HG03520 (cell line): ENCODE measurements at regions not wholly inside any gene's neighbourhood (a gene's known extent, or its start where the extent isn't known, plus 50 kb on each side); places are given as distances from the start of the nearest gene placed in this dataset.
"Not testable (repeated sequence)": the region's sequence is repeated elsewhere in the genome, so short reads cannot be mapped to it uniquely, and the experiment has no call there.

Source experiments
- ATAC-seq: cut with Tn5 transposase; IDR thresholded peaks from one replicate; pipeline ENCODE4 v1.9.1; 2021; ENCODE audit warnings: mild to moderate bottlenecking, moderate library complexity; ENCODE audit not compliant: unreplicated experiment

GRCh38 chrX:122625239-122625638 is 558.8 kb upstream of the GRIA3 start:
- no peak for ATAC-seq

DNA sequence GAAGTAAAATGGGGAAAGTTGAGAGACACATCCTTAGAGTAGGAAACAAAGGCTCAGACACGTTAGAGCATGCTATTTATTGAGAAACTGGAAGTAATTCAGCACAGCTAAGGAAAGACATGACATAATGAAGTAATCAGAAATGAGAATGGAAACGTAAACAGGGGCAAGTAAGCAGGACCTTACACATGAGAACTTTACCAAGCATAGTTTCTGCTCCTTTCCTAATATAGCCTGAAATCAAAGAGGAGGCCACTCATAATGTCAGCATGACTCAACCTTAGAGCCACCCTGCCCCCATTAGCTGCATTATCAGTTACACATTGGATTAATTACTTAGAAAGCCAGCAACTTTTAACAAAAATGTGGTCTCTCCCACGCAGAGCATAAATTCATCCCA is 558.3 kb upstream of the GRIA3 start:
- no peak for ATAC-seq

- ATAC-seq: no peak
These were observed 557.2 kb upstream of the GRIA3 start for GRCh38 chrX:122626871-122627270.

DNA sequence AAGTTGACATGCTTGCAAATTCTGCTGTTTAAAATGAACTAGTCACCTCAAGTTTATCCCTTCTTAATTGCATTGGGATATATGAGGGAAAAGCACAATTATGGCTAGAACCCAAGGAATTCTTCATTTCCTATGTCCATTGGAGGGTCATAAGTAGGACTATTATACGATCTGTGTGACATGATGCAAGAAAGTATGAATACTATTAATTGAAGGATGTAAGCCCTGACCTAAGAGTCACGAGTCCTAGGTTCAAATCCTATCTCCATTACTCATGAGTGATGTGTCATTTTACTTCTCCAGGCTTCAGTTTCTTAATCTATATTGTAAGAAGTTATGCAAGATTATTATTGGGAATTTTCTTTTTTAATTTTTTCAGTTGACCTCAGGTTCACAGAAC is 542.9 kb upstream of the GRIA3 start:
- no peak for ATAC-seq

GRCh38 chrX:122641826-122642225 is 542.3 kb upstream of the GRIA3 start:
- no peak for ATAC-seq

- ATAC-seq: not testable (repeated sequence)
These were observed 528.8 kb upstream of the GRIA3 start for GRCh38 chrX:122655256-122655655.

GRCh38 chrX:122666601-122667000 is 517.5 kb upstream of the GRIA3 start:
- ATAC-seq: no peak

GRCh38 chrX:122667667-122668066 is 516.4 kb upstream of the GRIA3 start:
- ATAC-seq: no peak

GRCh38 chrX:122703762-122704161 is 480.3 kb upstream of the GRIA3 start:
- ATAC-seq: no peak

- no peak for ATAC-seq
These were observed 444.3 kb upstream of the GRIA3 start for GRCh38 chrX:122739770-122740169.

- ATAC-seq: no peak
These were observed 413.5 kb upstream of the GRIA3 start for GRCh38 chrX:122770581-122770980.

GRCh38 chrX:122771933-122772332 is 412.1 kb upstream of the GRIA3 start:
- no peak for ATAC-seq

DNA sequence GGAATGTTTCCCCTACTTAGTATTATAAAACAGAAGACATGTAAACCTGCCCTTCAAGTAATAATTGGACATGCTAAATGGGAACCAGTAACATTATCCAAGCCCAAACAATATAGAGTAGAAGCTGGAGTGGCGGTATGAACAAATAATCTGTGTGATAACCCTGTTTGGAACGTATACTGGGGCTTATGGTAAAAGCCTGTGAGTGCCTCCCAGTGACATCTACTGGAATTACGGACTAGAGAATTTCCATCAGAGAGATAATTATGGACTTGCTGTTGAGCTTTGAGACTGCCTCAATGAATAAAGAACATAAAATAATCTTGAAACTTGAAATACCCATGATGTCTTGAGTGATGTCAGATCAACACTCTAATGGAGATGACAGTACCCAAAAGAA is 406.3 kb upstream of the GRIA3 start:
- ATAC-seq: no peak

DNA sequence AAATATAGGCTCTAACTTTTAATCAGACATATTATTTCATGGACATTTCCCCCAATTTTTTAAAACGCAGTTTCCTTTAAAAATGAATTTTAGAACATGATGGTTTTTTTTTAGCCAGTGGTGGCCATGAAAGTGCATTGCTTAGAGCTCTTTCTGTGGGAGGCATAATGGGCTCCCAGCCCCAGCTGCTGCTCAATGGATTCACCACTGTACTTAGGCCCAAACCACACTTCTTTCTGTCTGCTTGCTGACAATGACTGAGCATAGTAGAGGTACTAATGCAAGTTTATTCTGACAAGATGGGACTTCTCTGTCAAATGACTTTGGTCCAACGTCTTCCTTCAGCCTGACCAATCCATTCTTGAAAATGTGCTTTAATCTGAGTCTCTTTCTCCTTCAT is 400.2 kb upstream of the GRIA3 start:
- ATAC-seq: no peak

DNA sequence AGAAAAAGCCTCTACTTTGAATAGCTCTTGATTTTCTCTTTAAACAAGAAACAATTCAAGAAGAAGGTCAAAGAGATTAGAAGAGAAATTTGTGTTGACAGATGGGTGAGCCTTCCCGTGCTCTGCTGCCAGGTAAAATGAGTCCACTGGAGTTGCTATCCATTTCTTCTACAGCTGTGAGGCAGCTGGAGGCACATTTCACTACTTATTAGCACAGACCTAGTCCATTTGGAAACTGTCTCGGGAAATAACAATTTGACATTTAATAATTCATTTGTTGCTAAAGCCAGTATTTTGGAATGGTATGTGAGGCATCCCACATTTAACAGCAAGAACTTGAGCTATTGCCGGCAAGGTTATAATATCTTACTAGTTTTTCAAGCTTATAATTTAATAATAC is 396.8 kb upstream of the GRIA3 start:
- ATAC-seq: no peak

- ATAC-seq: no peak
These were observed 395.9 kb upstream of the GRIA3 start for GRCh38 chrX:122788216-122788615.

DNA sequence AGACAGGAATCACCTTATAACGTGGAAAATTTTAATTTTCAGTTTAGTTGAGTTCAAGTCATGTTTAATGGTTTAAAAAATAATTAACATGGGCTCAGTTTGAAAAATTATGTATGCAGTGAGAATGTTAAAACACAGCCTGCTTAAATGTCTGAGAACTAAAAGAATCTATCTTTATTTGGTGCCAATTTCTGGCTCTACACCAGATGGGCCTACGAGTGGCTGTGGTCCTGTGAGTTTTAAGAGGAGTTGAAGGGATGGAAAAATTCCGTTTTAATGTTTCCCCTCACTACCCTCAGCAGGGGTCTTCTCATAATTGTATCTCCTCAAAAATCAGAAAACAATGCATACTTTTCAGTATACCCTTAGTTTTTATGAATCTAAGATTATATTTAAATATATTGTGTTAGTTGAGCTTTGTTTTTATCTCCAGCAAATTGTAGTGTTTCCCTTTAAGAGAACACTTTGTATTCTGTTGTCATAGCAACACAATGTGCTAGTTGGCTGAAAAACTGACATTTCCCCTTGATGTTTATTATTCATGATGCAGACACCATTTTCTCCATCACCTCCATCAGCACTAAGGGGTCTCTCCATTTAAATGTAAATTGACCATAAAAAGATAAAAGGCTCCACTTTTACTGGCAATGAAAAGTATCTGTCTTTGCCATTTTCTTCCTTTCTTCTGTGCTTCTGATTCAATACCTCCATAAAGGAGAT is 393.5 kb upstream of the GRIA3 start:
- no peak for ATAC-seq

DNA sequence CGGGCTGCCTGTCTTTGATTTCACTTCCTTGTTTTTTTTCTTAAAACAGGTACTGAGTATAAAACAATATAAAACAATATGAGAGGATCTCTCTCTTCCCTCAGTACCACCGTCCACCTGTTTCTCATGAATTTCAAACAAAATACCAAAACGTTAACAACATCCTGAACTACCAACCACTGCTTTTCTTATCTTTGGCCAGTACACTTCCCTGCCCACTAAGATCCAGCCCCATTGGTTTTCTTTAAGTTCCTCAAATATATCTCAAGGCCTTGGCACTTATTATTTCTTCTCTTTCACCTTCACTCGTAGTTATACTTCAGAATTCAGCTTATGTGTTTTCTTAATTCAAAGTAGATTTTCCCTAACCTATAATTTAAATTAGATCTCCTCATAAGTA is 370.2 kb upstream of the GRIA3 start:
- no peak for ATAC-seq

- ATAC-seq: no peak
These were observed 367.8 kb upstream of the GRIA3 start for GRCh38 chrX:122816288-122816687.

GRCh38 chrX:122817321-122817955 is 366.6 kb upstream of the GRIA3 start:
- ATAC-seq: no peak

- ATAC-seq: no peak
These were observed 366.0 kb upstream of the GRIA3 start for GRCh38 chrX:122818068-122818467.

DNA sequence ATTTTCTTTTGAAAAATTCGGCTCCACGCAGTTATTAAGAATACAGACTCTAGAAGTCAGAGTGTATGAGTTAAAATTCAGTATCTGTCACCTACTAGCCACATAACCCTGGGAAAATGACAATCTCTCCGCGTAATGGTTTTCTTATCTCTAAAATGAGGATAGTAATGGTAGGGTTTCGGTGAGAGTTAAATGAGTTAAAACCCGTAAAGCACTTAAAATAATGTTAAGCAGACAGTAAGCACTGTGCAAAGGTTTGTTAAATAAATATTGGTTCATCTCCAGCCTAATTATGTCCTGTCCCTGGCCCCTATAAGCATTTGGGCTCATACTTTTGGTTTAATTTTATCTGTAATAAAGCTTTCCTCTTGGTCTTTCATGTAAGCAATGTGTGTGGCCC is 350.8 kb upstream of the GRIA3 start:
- no peak for ATAC-seq

DNA sequence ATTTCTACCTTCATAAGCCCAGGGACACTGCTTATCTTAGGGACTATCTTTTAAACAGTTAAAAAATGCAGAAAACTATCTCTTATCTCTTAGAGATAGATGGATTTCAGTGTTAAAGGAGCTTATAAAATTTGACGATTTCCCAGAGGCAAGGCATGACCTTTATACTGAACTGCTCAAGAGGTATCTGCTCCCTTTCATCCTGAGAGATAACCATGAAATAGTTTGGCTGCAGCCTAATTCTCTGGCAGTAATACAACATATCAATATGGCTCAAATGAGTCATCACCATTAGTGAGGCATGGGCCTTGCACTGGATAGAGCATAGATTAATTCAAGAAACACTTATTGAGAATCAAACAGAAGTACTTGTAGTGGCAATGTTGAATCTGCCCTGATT is 348.2 kb upstream of the GRIA3 start:
- ATAC-seq: no peak
